GM19351 (cell line): ENCODE measurements at regions not wholly inside any gene's neighbourhood (a gene's known extent, or its start where the extent isn't known, plus 50 kb on each side); places are given as distances from the start of the nearest gene placed in this dataset.

Experiments used
- ATAC-seq: cut with Tn5 transposase; IDR thresholded peaks from one replicate; pipeline ENCODE4 v1.9.1; 2021; ENCODE audit warnings: mild to moderate bottlenecking, moderate library complexity; ENCODE audit not compliant: unreplicated experiment

- peak; percentile 83 for ATAC-seq
Observed at GRCh38 chr13:104773775-104774174, 1707.6 kb upstream of the SLC10A2 start.

GRCh38 chr13:104769545-104769944 is 1703.3 kb upstream of the SLC10A2 start:
- no peak for ATAC-seq

- ATAC-seq = no peak
Observed at GRCh38 chr13:104766319-104766718, 1700.1 kb upstream of the SLC10A2 start.

GRCh38 chr13:104764600-104764999 is 1698.4 kb upstream of the SLC10A2 start:
- ATAC-seq = no peak

- no peak for ATAC-seq
Observed at GRCh38 chr13:104759069-104759468, 1692.9 kb upstream of the SLC10A2 start.

GRCh38 chr13:104757712-104758111 is 1691.5 kb upstream of the SLC10A2 start:
- no peak for ATAC-seq

- ATAC-seq = no peak
Observed at GRCh38 chr13:104750377-104750776, 1684.2 kb upstream of the SLC10A2 start.

- no peak for ATAC-seq
Observed at GRCh38 chr13:104740641-104741222, 1674.5 kb upstream of the SLC10A2 start.

- no peak for ATAC-seq
Observed at GRCh38 chr13:104737713-104738112, 1671.5 kb upstream of the SLC10A2 start.

- no peak for ATAC-seq
Observed at GRCh38 chr13:104733427-104733826, 1667.2 kb upstream of the SLC10A2 start.

- ATAC-seq = no peak
Observed at GRCh38 chr13:104715111-104715510, 1648.9 kb upstream of the SLC10A2 start.

GRCh38 chr13:104705031-104705750 is 1639.0 kb upstream of the SLC10A2 start:
- no peak for ATAC-seq

- no peak for ATAC-seq
Observed at GRCh38 chr13:104701591-104701990, 1635.4 kb upstream of the SLC10A2 start.

- no peak for ATAC-seq
Observed at GRCh38 chr13:104694397-104694796, 1628.2 kb upstream of the SLC10A2 start.

- ATAC-seq = no peak
Observed at GRCh38 chr13:104693126-104693525, 1626.9 kb upstream of the SLC10A2 start.

GRCh38 chr13:104691767-104692467 is 1625.7 kb upstream of the SLC10A2 start:
- no peak for ATAC-seq

- no peak for ATAC-seq
Observed at GRCh38 chr13:104686484-104686883, 1620.3 kb upstream of the SLC10A2 start.

GRCh38 chr13:104683789-104684188 is 1617.6 kb upstream of the SLC10A2 start:
- no peak for ATAC-seq

GRCh38 chr13:104678161-104678560 is 1611.9 kb upstream of the SLC10A2 start:
- no peak for ATAC-seq

GRCh38 chr13:104671901-104672300 is 1605.7 kb upstream of the SLC10A2 start:
- no peak for ATAC-seq

GRCh38 chr13:104657196-104657595 is 1591.0 kb upstream of the SLC10A2 start:
- ATAC-seq = no peak

- ATAC-seq = no peak
Observed at GRCh38 chr13:104650431-104650830, 1584.2 kb upstream of the SLC10A2 start.
